H1 (cell line): ENCODE measurements at regions not wholly inside any gene's neighbourhood (a gene's known extent, or its start where the extent isn't known, plus 50 kb on each side); places are given as distances from the start of the nearest gene placed in this dataset.

Experiments used
- KDM4A ChIP-seq: IDR thresholded peaks from one replicate; pipeline ENCODE4 v1.7.1; 2012; ENCODE audit warnings: low read depth, mild to moderate bottlenecking, moderate library complexity, low read length, inconsistent platforms; ENCODE audit not compliant: severe bottlenecking
- RAD21 ChIP-seq, 2 experiments: IDR thresholded peaks in 1 of 2; conservative IDR thresholded peaks in 1 of 2; 2 replicates each; pipeline ENCODE4 v1.6.1; 2011; ENCODE audit warnings: low read depth in 2 of 2, low read length in 2 of 2, improper control_type of control experiment in 1 of 2, inconsistent platforms in 1 of 2, mild to moderate bottlenecking in 1 of 2, moderate library complexity in 1 of 2
- RNF2 ChIP-seq: fragments of 200-900, 300-1000 bp; sonication (generic); IDR thresholded peaks from 2 replicates; pipeline ENCODE4 v1.7.1; 2016; ENCODE audit warnings: borderline replicate concordance, low read depth, mild to moderate bottlenecking, antibody characterized with exemption, low read length; ENCODE audit not compliant: poor library complexity, severe bottlenecking; ENCODE audit errors: missing control alignments
- SP2 ChIP-seq: IDR thresholded peaks from 2 replicates; pipeline ENCODE4 v1.6.1; 2012; ENCODE audit warnings: mild to moderate bottlenecking, low read length, inconsistent platforms
- TBP ChIP-seq: IDR thresholded peaks from 2 replicates; pipeline ENCODE4 v1.6.1; 2011; ENCODE audit warnings: low read depth, low read length, improper control_type of control experiment
- ZNF274 ChIP-seq: IDR thresholded peaks from 2 replicates; pipeline ENCODE4 v1.7.0; 2012; ENCODE audit warnings: low read length, borderline replicate concordance; ENCODE audit errors: extremely low read depth

- TF ChIP-seq RNF2 (no peak), KDM4A (no peak), RAD21 (IDR thresholded peaks at IDR 0.05 in 1 of 2, conservative IDR thresholded peaks at IDR 0.05 in 1 of 2; ENCODE audit: low read depth in 2 of 2, low read length in 2 of 2) (no peak), ZNF274 (no peak), TBP (no peak), SP2 (no peak)
These were observed 222.5 kb upstream of the STARD13 start (continued) for GRCh38 chr13:33508060-33508459.
